HG02840 (cell line): ENCODE measurements at regions not wholly inside any gene's neighbourhood (a gene's known extent, or its start where the extent isn't known, plus 50 kb on each side); places are given as distances from the start of the nearest gene placed in this dataset.
"Not testable (repeated sequence)": the region's sequence is repeated elsewhere in the genome, so short reads cannot be mapped to it uniquely, and the experiment has no call there.

Source experiments
- ATAC-seq: cut with Tn5 transposase; IDR thresholded peaks from one replicate; pipeline ENCODE4 v1.9.1; 2021; ENCODE audit warnings: mild to moderate bottlenecking, moderate library complexity, moderate number of reproducible peaks; ENCODE audit not compliant: unreplicated experiment, low FRiP score

GRCh38 chr6:155542036-155542435, 86.4 kb upstream of the NOX3 start:
- no peak for ATAC-seq

DNA sequence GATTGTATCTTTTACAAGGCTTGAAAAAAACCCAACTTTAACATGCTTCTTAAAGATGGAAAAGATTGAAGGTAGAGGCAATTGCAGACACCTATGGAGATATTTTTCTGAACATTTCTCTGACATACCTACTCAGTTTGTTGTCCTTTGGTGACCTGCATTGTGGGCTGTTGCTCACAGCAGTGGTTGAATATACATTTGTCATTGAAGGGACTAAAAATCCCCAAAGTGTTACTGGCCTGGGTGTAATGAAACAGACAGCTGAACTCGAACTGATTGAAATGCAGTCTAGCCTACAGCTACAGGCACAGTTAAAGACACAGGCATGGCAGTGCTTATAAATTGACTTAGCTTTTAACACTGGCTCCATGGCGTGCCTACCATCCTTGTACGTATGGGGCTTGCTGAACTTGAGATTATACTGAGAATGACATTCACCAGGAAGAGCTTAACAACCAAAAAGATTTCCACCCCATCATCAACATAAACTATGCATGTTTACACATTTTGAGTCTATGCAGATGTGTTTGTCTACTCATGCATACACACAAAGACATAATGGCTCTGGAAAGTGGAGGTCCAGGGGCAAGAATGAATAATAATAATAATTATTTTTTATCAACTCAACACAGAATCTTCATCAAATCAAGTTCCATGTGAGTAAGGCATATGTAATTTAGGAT, 83.2 kb upstream of the NOX3 start:
- no peak for ATAC-seq

DNA sequence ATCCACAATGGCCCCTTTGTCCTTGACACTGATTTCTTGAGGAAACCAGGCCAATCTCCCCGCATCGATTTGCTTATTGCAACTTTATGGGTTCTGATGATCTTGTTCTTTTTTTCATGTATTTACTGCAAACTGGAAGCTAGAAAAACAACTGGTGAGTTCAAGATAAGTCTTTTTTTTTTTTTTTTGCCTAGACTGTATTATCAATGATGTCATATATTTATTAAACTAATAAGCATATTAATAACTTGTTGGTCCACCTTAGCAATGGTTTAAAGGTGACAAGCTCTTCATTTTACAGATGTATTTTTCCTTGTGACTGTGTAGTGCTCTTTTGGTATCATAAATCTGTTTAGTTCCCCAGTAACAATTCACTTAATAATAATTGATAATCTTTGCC, 79.0 kb upstream of the NOX3 start:
- no peak for ATAC-seq

DNA sequence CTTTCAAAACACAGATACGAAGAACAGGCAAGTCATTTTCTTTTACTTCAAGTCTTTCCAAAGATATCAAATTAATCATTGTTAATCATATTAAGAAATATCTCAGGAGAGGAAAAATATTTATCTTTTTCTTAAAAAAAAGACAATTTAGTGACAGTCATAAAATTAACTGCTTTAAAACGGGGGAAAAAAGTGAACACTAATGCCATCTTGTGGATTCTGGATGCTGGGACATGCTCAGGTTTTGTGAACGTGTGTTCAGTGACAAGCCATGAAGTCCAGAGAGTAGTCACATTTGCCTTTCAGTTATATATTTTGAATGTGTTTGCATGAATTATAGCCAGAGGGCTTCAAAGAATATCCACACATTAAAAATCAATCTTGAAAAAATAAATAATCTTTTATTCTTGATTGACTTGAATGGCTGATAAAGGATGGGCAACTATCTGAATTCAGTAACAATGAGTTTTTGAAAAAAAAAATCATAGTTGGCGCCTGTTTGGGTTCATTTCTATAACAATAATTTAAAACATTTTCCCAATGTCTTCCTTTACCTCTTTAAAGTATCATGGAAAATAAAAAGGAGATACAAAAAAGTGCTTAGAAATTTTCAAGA, 74.7 kb upstream of the NOX3 start:
- ATAC-seq: no peak

GRCh38 chr6:155529814-155530213, 74.2 kb upstream of the NOX3 start:
- ATAC-seq: not testable (repeated sequence)

- ATAC-seq: no peak
Measured at GRCh38 chr6:155528982-155529453, 73.4 kb upstream of the NOX3 start.

GRCh38 chr6:155528335-155528734, 72.7 kb upstream of the NOX3 start:
- no peak for ATAC-seq

DNA sequence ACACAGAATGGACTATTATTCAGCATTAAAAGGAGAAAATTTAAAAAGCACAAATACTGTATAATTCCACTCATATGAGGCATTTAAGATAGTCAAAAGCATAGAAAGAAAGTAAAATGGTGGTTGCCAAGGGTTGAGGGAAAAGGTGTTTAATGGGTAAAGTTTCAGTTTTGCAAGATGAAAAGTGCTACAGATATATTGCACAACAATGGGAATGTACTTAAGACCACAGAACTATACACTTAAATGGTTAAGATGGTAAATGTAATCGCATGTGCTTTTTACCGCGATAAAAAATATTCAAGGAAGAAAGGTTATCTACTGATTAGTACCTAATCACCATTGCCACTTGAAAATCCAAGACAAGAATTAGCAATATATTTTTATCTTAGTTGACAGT, 71.8 kb upstream of the NOX3 start:
- ATAC-seq: no peak

DNA sequence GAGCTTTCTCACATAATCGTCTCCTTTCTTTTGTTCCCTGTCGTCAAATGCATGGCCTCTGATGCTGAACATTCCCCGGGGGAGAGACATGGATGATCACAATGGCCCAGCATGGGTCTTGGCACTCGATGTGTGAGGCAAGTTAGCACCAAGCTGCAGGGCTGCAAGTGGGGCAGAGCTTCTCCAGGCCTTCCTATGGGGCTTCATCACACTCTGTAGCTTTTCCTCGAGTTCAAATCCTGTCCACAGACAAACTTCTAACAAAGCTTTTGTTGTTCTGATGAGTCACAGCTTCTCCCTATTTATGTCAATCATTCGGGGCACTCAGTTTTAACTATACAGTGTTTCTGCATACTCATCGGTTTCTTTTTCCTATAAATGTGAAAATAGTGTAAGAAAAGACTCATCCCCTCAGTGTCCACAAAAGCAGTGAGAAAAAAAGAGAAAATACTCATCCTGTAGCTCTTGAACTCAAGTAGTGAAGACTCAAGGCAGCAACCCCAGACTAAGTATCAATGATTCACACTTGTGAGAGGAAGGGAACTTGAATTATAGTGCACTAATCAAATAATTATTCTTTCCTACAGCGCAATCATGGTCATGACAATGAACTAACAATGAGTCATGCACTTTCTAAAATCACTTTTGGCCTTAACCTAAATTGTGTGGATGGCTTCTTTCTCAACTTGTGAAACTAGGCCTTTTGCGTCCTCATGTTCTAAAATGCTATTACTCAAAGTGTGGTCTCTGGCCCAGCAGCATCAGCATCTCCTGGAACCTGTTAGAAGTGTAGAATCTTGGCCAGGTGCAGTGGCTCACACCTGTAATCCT, 68.4 kb upstream of the NOX3 start:
- no peak for ATAC-seq

- ATAC-seq: no peak
Measured at GRCh38 chr6:155521719-155522118, 66.1 kb upstream of the NOX3 start.

- no peak for ATAC-seq
Measured at GRCh38 chr6:155520078-155520477, 64.4 kb upstream of the NOX3 start.

DNA sequence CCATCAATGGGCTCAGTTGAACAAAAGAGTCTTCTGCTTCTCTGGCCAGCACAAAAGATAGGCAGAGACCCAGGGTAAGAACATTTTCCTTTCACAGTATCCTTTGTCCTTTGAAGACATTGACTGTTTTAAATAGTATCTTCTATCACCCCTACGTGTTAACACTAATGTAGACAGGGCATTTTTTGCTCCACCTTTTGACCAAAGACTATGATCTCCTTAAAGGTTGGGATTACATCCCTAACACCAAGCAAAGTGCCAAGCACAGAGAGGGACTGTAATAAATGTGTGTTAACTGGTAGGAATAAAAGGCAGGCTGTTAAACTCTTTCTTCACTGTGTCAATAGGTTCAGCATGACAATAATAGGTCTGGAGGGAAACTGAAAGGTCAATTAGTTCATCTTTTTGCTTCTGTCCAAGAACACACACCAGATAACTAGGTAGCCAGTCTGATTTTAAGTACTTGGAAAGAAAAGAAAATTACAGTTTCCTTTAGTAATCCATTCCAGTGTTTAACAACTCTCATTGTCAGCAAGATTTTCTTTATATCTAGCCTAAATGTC, 63.6 kb upstream of the NOX3 start:
- no peak for ATAC-seq

- ATAC-seq: no peak
Measured at GRCh38 chr6:155517294-155517693, 61.7 kb upstream of the NOX3 start.

DNA sequence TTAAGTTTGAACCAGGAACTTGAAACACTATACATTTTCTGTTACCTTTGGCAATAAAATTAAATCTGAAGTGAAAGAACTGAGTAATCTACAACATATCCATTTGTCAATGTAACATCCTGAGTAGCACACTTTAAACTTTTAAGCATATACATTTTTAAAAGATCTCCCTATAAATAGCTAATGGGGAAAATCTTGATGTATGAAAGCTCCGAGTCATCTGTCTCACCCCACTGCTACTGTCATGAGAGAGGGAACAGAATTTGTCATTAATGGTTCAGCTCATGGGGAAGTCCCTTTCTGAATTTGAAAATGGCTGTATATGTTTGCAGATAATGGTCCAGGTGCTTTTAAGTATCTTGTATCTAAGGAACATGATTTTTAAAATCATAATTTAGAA, 55.2 kb upstream of the NOX3 start:
- ATAC-seq: peak; percentile 72

- no peak for ATAC-seq
Measured at GRCh38 chr6:155509743-155510475, 54.3 kb upstream of the NOX3 start.

GRCh38 chr6:155505608-155505989, 50.0 kb upstream of the NOX3 start:
- ATAC-seq: no peak
